Vagina (tissue), 2 donors: ENCODE measurements at regions not wholly inside any gene's neighbourhood (a gene's known extent, or its start where the extent isn't known, plus 50 kb on each side); places are given as distances from the start of the nearest gene placed in this dataset.

Source experiments
- DNase-seq, 2 donors: peaks; one replicate each; pipeline ENCODE4 v3.0.0-alpha.2; 2017; ENCODE audit errors: extremely low spot score in 2 of 2
- H3K27ac ChIP-seq: fragments of 200-600 bp; sonication (generic); one replicate; pipeline ENCODE4 v1.5.1; 2019
- H3K27me3 ChIP-seq: fragments of 200-600 bp; sonication (generic); one replicate; pipeline ENCODE4 v1.5.1; 2019
- H3K36me3 ChIP-seq, 2 donors: fragments of 200-600 bp; sonication (generic); one replicate each; pipeline ENCODE4 v1.5.1; 2017 to 2019
- H3K4me1 ChIP-seq: fragments of 200-600 bp; sonication (generic); one replicate; pipeline ENCODE4 v1.5.1; 2019
- H3K4me3 ChIP-seq, 2 donors: fragments of 200-600 bp; sonication (generic); 1 replicate in 1 of 2; 2 replicates in 1 of 2; pipeline ENCODE4 v1.5.1; 2016 to 2019
- H3K9me3 ChIP-seq: fragments of 200-600 bp; sonication (generic); one replicate; pipeline ENCODE4 v1.5.1; 2019
- CTCF ChIP-seq, 3 experiments: fragments of 450-650 bp in 2 of 3; fragments of 200-600 bp in 1 of 3; sonication (generic) in 1 of 3; IDR thresholded peaks; one replicate each; pipeline ENCODE4 v1.5.1; 2017 to 2019; ENCODE audit warnings: antibody characterized with exemption in 3 of 3, mild to moderate bottlenecking in 2 of 3, moderate library complexity in 2 of 3
- POLR2A ChIP-seq, 2 donors: fragments of 450-650 bp; IDR thresholded peaks; one replicate each; pipeline ENCODE4 v1.6.1; 2017; ENCODE audit warnings: antibody characterized with exemption in 2 of 2, mild to moderate bottlenecking in 2 of 2, moderate library complexity in 2 of 2
- POLR2AphosphoS5 ChIP-seq, 2 donors: sonication (generic); formaldehyde crosslinking; IDR thresholded peaks; one replicate each; pipeline ENCODE4 v1.9.0; 2017; ENCODE audit warnings: antibody characterized with exemption in 2 of 2, mild to moderate bottlenecking in 2 of 2, low read depth in 1 of 2; ENCODE audit not compliant: insufficient read depth in 1 of 2
- intact Hi-C: fragments of 100-400 bp; cut with DNase I; formaldehyde crosslinking; loops from one replicate; pipeline ENCODE4 v1.15.1; 2023

DNA sequence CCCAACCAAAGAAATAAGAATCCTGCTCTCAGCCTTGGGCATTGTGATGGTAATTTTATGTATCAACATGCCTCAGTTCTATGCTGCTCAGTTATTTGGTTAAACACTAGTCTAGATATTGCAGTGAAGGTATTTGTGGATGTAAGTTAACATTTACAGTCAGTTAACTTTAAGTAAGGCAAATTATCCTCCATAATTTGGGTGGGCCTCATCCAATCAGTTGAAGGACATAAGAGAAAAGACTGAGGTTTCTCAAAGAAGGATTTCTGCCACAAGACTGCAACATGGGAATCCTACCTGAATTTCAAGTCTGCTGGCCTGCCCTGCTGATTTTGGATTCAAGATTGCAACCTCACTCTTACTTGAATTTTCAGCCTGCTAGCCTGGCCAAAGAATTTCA is 975.5 kb upstream of the ACVR2A start:
- no peak for TF ChIP-seq POLR2AphosphoS5 (IDR thresholded peaks at IDR 0.05; ENCODE audit: insufficient read depth in 1 of 2, low read depth in 1 of 2)
- TF ChIP-seq POLR2A (IDR thresholded peaks at IDR 0.05), result no peak
- no peak for TF ChIP-seq CTCF (IDR thresholded peaks at IDR 0.05)
- intact Hi-C loops, result no loop called here
- Histone ChIP-seq H3K4me1 (no peaks in the 10 kb centered on the region), H3K36me3 (no peaks in the 10 kb centered on the region), H3K27me3 (no peaks in the 10 kb centered on the region), H3K27ac (no peak overlapping the region), H3K4me3 (no peak overlapping the region), H3K9me3 (no peaks in the 10 kb centered on the region)
- DNase-seq, result no peak

DNA sequence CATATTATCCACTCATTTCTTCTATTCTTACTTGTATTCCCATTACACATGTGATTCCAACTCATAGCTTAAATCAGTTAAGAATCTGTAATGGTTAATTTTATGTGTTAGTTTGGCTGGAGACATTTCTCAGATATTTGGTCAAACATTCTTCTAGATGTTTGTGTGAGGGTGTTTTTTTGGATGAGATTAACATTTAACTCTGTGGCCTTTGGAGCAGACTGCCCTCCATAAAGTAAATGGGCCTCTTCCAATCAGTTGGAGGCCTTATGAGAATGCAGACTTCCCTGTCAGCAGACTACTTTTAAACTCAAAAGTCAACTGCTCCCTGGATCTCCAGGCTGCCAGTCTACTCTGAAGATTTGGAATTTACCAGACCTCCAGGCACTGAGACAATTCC is 976.8 kb upstream of the ACVR2A start:
- no peak overlapping the region for H3K4me3 ChIP-seq
- TF ChIP-seq POLR2AphosphoS5 (IDR thresholded peaks at IDR 0.05; ENCODE audit: insufficient read depth in 1 of 2, low read depth in 1 of 2), result no peak
- TF ChIP-seq POLR2A (IDR thresholded peaks at IDR 0.05), result no peak

GRCh38 chr2:146867477-146867986 is 977.3 kb upstream of the ACVR2A start:
- DNase-seq, result no peak
- Histone ChIP-seq H3K27ac (no peak overlapping the region), H3K36me3 (no peaks in the 10 kb centered on the region), H3K4me1 (no peaks in the 10 kb centered on the region), H3K27me3 (no peaks in the 10 kb centered on the region), H3K4me3 (no peak overlapping the region), H3K9me3 (no peaks in the 10 kb centered on the region)
- intact Hi-C loops, result no loop called here
- TF ChIP-seq POLR2A (IDR thresholded peaks at IDR 0.05), result no peak
- TF ChIP-seq POLR2AphosphoS5 (IDR thresholded peaks at IDR 0.05; ENCODE audit: insufficient read depth in 1 of 2, low read depth in 1 of 2), result no peak
- no peak for TF ChIP-seq CTCF (IDR thresholded peaks at IDR 0.05)

More for the DNA sequence above, 976.8 kb upstream of the ACVR2A start:
- H3K9me3 ChIP-seq, result no peaks in the 10 kb centered on the region
- H3K27ac ChIP-seq, result no peak overlapping the region
- DNase-seq, result no peak
- no peaks in the 10 kb centered on the region for H3K27me3 ChIP-seq
- H3K36me3 ChIP-seq, result no peaks in the 10 kb centered on the region
- intact Hi-C loops, result no loop called here
- H3K4me1 ChIP-seq, result no peaks in the 10 kb centered on the region

DNA sequence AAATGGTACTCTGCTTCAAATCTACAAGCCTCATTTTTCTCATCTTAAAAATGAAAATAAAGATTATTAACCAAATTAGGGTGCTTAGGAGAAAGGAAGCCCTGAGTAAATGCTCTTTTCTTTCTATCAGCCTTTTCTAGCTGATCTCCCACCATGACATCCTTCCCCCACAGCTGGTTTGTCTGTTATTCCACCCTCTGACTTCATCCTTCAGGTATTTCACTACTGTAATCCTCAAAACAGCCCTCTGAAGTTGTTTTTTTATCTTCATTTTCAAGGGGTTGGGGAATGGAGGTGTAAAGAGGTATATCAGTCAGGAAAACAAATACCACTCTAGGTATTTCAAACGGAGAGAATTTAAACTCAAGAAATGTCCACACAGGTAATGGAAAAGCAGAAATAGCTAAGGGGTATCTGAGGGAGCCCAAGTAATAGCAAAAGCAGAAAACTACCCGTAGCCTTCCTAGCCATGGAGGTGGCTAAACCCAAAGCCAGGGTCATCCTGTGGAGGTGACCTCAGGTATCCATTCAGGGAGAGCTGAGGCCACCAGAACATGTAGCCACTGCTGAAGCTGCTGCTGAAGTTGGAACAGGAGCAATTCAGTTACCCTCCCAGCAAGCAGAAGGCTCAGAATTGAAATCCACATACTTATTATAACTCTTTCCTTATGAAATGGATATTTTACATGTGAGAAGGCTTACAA is 990.9 kb upstream of the ACVR2A start:
- no peak for TF ChIP-seq CTCF (IDR thresholded peaks at IDR 0.05)
- TF ChIP-seq POLR2AphosphoS5 (IDR thresholded peaks at IDR 0.05; ENCODE audit: insufficient read depth in 1 of 2, low read depth in 1 of 2), result no peak
- no peak for TF ChIP-seq POLR2A (IDR thresholded peaks at IDR 0.05)
- Histone ChIP-seq H3K27ac (no peak overlapping the region), H3K9me3 (no peaks in the 10 kb centered on the region), H3K4me3 (no peak overlapping the region), H3K4me1 (no peaks in the 10 kb centered on the region), H3K27me3 (no peaks in the 10 kb centered on the region), H3K36me3 (no peaks in the 10 kb centered on the region)
- no peak for DNase-seq
- intact Hi-C loops, result no loop called here

- H3K27me3 ChIP-seq, result no peaks in the 10 kb centered on the region
- no peak overlapping the region for H3K27ac ChIP-seq
- intact Hi-C loops, result no loop called here
- no peak overlapping the region for H3K4me3 ChIP-seq
- TF ChIP-seq POLR2A (IDR thresholded peaks at IDR 0.05) (no peak), CTCF (IDR thresholded peaks at IDR 0.05) (no peak), POLR2AphosphoS5 (IDR thresholded peaks at IDR 0.05; ENCODE audit: insufficient read depth in 1 of 2, low read depth in 1 of 2) (no peak)
- H3K36me3 ChIP-seq, result no peaks in the 10 kb centered on the region
- no peak for DNase-seq
- no peaks in the 10 kb centered on the region for H3K4me1 ChIP-seq
- H3K9me3 ChIP-seq, result no peaks in the 10 kb centered on the region
Observed at GRCh38 chr2:146852661-146853060, 992.2 kb upstream of the ACVR2A start.
